ENCODE measurements at regions not wholly inside any gene's neighbourhood (a gene's known extent, or its start where the extent isn't known, plus 50 kb on each side); places are given as distances from the start of the nearest gene placed in this dataset.

DNA sequence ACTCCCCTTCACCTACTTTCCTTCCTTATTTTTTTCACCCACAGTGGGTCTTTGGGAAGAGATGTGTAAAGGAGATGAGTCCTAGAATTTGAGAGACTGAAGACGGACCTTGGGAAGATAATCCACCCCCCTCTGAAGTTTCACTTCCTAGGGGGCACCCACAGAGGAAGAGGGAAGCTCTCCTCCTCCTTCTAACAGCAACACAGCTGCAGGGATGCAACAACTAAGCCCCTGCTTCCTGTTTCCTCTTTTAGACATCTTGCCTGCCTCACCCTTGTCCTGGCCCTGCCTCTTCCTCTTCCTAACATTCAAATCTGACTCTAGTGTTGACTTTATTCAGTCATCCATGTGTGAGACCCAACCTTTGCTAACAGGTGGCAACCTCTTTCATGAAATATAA, 424.6 kb downstream of the BUD13 start:
- Histone ChIP-seq H3K27ac (no peak overlapping the region), H3K4me3 (no peak overlapping the region), H3K4me1 (peaks cover 5% of the 10 kb centered on the region), H3K9me3 (no peaks in the 10 kb centered on the region), H3K36me3 (replicated peaks in 1 of 2; ENCODE audit: insufficient read depth in 1 of 2, low read depth in 2 of 2) (no peaks in the 10 kb centered on the region), H3K27me3 (no peaks in the 10 kb centered on the region)
- ATAC-seq (no peak), DNase-seq (no peak)
- intact Hi-C loops (cut with DNase I) = no loop called here
- 44 to 45% methylated on average over 1 of the region's 1 CpG for WGBS, 2 donors
- TF ChIP-seq, protein P1, sequence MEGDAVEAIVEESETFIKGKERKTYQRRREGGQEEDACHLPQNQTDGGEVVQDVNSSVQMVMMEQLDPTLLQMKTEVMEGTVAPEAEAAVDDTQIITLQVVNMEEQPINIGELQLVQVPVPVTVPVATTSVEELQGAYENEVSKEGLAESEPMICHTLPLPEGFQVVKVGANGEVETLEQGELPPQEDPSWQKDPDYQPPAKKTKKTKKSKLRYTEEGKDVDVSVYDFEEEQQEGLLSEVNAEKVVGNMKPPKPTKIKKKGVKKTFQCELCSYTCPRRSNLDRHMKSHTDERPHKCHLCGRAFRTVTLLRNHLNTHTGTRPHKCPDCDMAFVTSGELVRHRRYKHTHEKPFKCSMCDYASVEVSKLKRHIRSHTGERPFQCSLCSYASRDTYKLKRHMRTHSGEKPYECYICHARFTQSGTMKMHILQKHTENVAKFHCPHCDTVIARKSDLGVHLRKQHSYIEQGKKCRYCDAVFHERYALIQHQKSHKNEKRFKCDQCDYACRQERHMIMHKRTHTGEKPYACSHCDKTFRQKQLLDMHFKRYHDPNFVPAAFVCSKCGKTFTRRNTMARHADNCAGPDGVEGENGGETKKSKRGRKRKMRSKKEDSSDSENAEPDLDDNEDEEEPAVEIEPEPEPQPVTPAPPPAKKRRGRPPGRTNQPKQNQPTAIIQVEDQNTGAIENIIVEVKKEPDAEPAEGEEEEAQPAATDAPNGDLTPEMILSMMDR (IDR thresholded peaks at IDR 0.05) = no peak
- TF ChIP-seq POLR2A (IDR thresholded peaks at IDR 0.05) = no peak

DNA sequence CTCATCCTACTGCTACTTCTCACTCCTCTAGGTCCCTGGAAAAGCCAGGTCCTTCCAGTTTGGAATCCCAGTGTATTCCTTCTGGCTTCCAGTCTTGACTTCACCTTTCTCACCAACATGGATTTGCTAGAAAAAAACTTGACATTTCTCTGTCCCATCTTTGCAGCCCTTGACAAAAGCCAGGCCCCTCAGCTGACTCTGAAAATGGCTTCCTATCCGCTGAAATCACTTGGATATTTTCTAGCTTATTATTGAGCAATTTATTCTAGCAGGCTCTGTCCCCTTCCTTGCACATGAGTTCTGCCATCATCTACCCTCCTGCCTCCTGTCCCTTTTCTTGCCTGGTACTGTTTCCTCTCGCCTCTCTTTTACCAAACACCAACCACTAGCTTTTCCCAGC, 427.2 kb downstream of the BUD13 start:
- intact Hi-C loops (cut with DNase I) = no loop called here
- no peak overlapping the region for H3K27ac ChIP-seq
- H3K9me3 ChIP-seq = no peaks in the 10 kb centered on the region
- no peak overlapping the region for H3K4me3 ChIP-seq
- whole genome bisulfite sequencing, 2 donors = 60 to 67% methylated on average over 2 of the region's 2 CpGs
- no peak for ATAC-seq
- no peak for TF ChIP-seq POLR2A (IDR thresholded peaks at IDR 0.05)
- TF ChIP-seq, protein P1 (IDR thresholded peaks at IDR 0.05) = no peak
- H3K36me3 ChIP-seq (replicated peaks in 1 of 2; ENCODE audit: insufficient read depth in 1 of 2, low read depth in 2 of 2) = no peaks in the 10 kb centered on the region
- H3K27me3 ChIP-seq = no peaks in the 10 kb centered on the region
- no peaks in the 10 kb centered on the region for H3K4me1 ChIP-seq
- no peak for DNase-seq

DNA sequence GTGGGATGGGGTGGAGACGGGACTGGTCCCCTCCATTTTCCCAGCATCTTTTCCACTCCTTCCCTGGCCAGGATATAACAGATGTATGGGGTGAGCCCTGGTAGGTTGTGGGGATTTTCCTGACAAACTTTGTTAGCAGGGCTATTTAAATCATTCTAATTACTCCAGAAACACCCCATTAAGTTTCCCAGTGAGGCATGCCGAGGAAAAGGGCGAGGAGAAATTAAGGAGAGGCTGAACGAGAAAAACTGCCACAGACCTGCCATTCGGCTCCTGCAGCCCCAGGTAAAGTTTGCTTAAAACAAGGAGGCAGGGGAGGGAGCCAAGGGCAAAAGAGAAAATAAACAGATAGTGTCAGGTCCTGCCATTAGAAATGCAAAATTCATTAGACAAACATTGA, 428.2 kb downstream of the BUD13 start:
- H3K27me3 ChIP-seq = no peaks in the 10 kb centered on the region
- H3K4me3 ChIP-seq = no peak overlapping the region
- 17 to 22% methylated on average over 5 of the region's 5 CpGs for WGBS, 2 donors
- intact Hi-C loops (cut with DNase I) = no loop called here
- no peaks in the 10 kb centered on the region for H3K36me3 ChIP-seq (replicated peaks in 1 of 2; ENCODE audit: insufficient read depth in 1 of 2, low read depth in 2 of 2)
- TF ChIP-seq, protein P1 (IDR thresholded peaks at IDR 0.05) = no peak
- TF ChIP-seq POLR2A (IDR thresholded peaks at IDR 0.05) = no peak
- no peaks in the 10 kb centered on the region for H3K4me1 ChIP-seq
- ATAC-seq = no peak
- no peak overlapping the region for H3K27ac ChIP-seq
- H3K9me3 ChIP-seq = no peaks in the 10 kb centered on the region
- no peak for DNase-seq

DNA sequence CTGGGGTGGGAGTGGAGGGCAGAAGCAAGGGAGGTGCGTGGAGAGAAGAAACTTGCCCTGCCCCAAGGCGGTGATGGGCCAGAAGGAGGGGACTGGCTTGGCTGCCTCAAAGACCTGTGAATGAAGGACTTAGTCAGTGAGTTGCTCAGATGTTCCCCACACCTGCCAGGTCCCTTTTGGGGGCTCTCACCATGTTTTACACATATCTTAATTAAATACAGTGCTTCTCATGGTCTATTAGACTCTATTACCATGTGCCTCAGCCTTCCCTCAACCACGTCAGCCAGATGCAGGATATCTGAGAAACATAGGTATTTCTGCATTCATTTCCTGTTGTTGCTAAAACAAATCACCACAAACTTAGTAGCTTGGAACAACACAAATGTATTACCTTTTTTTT, 429.5 kb downstream of the BUD13 start:
- Histone ChIP-seq H3K36me3 (replicated peaks in 1 of 2; ENCODE audit: insufficient read depth in 1 of 2, low read depth in 2 of 2) (no peaks in the 10 kb centered on the region), H3K4me1 (no peaks in the 10 kb centered on the region), H3K9me3 (no peaks in the 10 kb centered on the region), H3K4me3 (no peak overlapping the region), H3K27me3 (no peaks in the 10 kb centered on the region), H3K27ac (no peak overlapping the region)
- intact Hi-C loops (cut with DNase I) = no loop called here
- 42 to 54% methylated on average over 3 of the region's 3 CpGs for WGBS, 2 donors
- no peak for TF ChIP-seq POLR2A (IDR thresholded peaks at IDR 0.05)
- TF ChIP-seq, protein P1 (IDR thresholded peaks at IDR 0.05) = no peak
- no peak for DNase-seq
- ATAC-seq = no peak

DNA sequence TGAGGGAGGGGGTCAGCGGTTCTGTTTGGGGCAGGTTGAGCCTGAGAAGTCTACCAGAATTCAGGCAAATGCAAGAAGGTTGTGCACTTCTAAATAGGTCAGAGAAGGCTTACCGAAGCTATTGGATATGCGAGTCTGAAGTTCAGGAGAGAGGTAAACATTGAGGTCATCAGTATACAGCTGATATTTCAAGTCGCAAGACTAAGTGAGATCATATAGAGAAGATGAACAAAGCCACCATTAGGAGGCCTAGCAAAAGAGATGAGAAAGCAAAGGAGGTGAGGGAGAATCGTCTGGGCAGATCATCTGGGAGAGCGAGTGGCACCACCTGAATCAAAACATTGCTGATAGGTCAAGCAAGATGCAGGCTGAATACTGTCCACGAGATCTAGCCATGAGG, 430.6 kb downstream of the BUD13 start:
- H3K9me3 ChIP-seq = no peaks in the 10 kb centered on the region
- TF ChIP-seq, protein P1 (IDR thresholded peaks at IDR 0.05) = no peak
- no peak for TF ChIP-seq POLR2A (IDR thresholded peaks at IDR 0.05)
- intact Hi-C loops (cut with DNase I) = no loop called here
- H3K36me3 ChIP-seq (replicated peaks in 1 of 2; ENCODE audit: insufficient read depth in 1 of 2, low read depth in 2 of 2) = no peaks in the 10 kb centered on the region
- no peak overlapping the region for H3K4me3 ChIP-seq
- no peak overlapping the region for H3K27ac ChIP-seq
- ATAC-seq (no peak), DNase-seq (no peak)
- H3K4me1 ChIP-seq = no peaks in the 10 kb centered on the region
- WGBS, 2 donors = 68 to 71% methylated on average over 7 of the region's 7 CpGs
- H3K27me3 ChIP-seq = no peaks in the 10 kb centered on the region
